MG63 (cell line): ENCODE measurements at regions not wholly inside any gene's neighbourhood (a gene's known extent, or its start where the extent isn't known, plus 50 kb on each side); places are given as distances from the start of the nearest gene placed in this dataset.

ENCODE experiments used
- DNase-seq: peaks from one replicate; pipeline ENCODE4 v3.0.0-alpha.2; 2020
- H3K27me3 ChIP-seq: fragments of 250-450 bp; sonication (Bioruptor Pico); 2 replicates; pipeline ENCODE4 v1.5.1; 2020; ENCODE audit warnings: mild to moderate bottlenecking, moderate library complexity
- H3K36me3 ChIP-seq: fragments of 250-450 bp; sonication (Bioruptor Pico); 2 replicates; pipeline ENCODE4 v1.5.1; 2020; ENCODE audit warnings: mild to moderate bottlenecking, moderate library complexity
- H3K4me3 ChIP-seq: fragments of 250-450 bp; sonication (Bioruptor Pico); 2 replicates; pipeline ENCODE4 v1.5.1; 2020; ENCODE audit warnings: mild to moderate bottlenecking, moderate library complexity
- H3K9me3 ChIP-seq: fragments of 250-450 bp; sonication (Bioruptor Pico); 2 replicates; pipeline ENCODE4 v1.5.1; 2020; ENCODE audit warnings: mild to moderate bottlenecking, moderate library complexity

- Histone ChIP-seq H3K4me3 (peak overlapping the region; percentile 76), H3K36me3 (peaks cover 3% of the 10 kb centered on the region; the same call in 1 of the 2 replicates), H3K9me3 (no peaks in the 10 kb centered on the region), H3K27me3 (no peaks in the 10 kb centered on the region)
- DNase-seq = peak; percentile 98
These were observed 106.6 kb upstream of the HNRNPU start for GRCh38 chr1:244970744-244971551.

GRCh38 chr1:244970236-244970743 is 105.9 kb upstream of the HNRNPU start:
- peak; percentile 86 for DNase-seq
- Histone ChIP-seq H3K27me3 (no peaks in the 10 kb centered on the region), H3K4me3 (peak overlapping the region; percentile 76), H3K36me3 (peaks cover 3% of the 10 kb centered on the region; the same call in 1 of the 2 replicates), H3K9me3 (no peaks in the 10 kb centered on the region)

DNA sequence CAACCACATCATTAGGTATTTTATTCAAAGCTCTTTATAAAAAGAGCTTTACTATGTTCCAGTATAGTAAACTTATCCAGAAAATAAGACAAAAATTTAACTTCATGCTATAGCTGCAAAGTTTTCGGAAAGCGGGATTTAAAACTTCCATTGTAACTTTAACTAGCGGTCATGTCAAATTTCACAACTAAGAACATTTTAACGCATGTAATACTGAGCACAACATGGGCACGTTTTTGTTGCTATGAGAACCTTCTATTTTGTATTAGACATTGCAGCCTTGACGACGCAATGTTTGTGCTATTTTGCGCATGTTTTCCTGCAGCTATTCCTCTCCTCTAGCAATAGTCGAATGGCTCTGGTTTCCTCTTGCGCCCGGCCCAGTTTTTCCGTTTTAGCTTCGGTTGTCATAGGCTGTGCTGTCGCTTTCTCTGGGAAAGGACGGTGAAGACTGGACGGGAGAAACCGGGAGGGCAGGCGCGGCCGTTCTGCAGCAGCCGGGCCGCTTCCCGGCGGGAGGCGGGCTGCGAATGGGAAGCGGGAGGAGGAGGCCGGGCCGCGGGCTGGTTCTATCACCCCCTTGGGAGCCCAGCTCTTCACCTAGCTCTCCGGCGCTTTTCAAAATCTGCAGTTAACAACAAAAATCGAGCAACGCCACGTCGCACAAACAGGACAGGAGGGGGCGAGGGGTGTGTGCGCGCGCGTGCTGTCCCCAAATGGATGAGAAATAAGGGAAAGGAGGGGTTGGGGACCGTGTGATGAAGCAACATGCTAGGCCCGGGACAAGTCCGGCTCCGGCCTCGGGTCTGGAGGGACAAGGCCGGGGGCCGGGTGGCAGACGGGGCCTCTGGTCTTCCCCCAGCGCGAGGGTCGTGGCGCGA is 105.3 kb upstream of the HNRNPU start:
- Histone ChIP-seq H3K4me3 (peak overlapping the region; percentile 76), H3K27me3 (no peaks in the 10 kb centered on the region), H3K9me3 (no peaks in the 10 kb centered on the region), H3K36me3 (no peaks in the 10 kb centered on the region)
- peak; percentile 80 for DNase-seq

DNA sequence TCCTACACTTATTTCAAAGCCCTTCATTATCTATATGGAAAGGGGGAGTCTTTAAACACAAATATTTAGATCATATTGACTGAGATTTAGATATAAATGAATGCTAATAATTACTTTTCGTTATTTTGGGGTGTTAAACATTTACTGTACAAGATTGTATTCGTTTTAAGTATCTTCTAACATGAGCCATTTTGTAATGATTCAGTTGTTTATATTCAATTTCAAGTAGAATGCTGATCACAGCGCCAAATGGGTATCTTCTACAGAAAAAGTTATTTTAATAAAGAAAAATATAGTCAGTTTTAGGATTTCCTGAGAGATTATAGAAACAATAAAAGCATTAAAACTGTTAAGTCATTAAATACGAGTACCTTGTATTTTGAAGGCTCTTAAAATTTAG is 104.5 kb upstream of the HNRNPU start:
- no peaks in the 10 kb centered on the region for H3K9me3 ChIP-seq
- DNase-seq = no peak

GRCh38 chr1:244968471-244968871 is 104.1 kb upstream of the HNRNPU start:
- H3K27me3 ChIP-seq = no peaks in the 10 kb centered on the region
- no peaks in the 10 kb centered on the region for H3K36me3 ChIP-seq
- DNase-seq = no peak
- no peaks in the 10 kb centered on the region for H3K9me3 ChIP-seq
- no peak overlapping the region for H3K4me3 ChIP-seq

More for the DNA sequence above, 104.5 kb upstream of the HNRNPU start:
- no peaks in the 10 kb centered on the region for H3K27me3 ChIP-seq
- no peaks in the 10 kb centered on the region for H3K36me3 ChIP-seq
- peak overlapping the region; percentile 76 for H3K4me3 ChIP-seq

DNA sequence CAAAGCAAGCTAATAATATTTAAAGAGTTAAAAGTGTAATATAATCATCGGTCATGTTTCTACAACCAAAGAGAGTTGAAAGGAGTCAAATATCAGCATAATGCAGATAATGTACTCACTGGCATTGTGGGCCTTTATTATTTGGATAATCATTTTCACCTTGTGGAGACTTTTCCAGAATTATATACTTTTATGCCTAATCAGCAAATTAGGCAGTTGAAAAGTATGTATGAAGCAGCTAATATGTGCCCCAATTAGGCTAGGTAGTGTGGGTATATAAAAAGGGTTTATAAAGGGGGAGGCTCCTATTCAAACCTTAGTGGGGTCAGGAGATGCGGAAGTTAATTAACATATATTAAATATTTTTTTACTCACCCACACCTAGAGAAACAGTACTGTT is 102.8 kb upstream of the HNRNPU start:
- H3K27me3 ChIP-seq = no peaks in the 10 kb centered on the region
- DNase-seq = no peak
- H3K9me3 ChIP-seq = no peaks in the 10 kb centered on the region
- no peaks in the 10 kb centered on the region for H3K36me3 ChIP-seq
- H3K4me3 ChIP-seq = no peak overlapping the region

DNA sequence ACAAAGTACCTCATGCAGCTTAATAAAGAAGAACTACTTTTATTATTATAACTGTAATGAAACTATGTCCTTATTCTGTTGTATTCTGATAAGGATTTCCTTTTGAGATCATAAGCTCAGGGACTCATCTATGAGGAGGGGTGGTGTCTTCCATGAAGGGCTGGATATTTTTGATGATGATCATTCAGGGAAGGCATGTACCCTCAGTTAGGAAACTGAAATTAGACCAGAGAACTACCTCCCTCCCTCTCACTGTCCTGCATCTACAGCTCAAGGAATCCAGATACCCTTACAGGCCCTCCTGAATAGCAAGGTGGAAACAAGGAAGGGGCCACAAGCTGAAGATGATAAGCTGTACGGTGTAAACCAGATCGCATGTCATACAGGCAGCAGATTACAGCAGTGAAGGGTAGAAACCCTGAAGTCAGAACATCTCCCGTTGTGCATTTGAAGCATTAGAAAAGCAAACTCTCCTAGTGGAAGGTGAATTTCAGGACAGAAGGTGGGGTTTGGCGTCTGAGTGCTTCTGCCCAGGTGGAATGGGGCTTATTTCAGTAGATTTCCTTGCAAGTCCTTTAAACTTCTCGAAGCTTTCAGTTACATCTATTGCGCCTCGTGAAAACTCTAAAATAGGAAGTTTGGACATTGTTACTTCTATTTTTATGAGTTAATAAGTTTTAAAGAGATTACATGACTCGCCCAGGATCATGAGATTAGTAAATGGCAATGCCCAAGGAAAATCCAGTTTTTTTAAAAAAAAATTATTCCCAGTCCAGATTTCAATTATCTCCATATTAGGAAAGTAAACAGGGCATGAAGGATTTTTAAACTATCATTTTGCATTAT is 101.1 kb upstream of the HNRNPU start:
- no peak overlapping the region for H3K4me3 ChIP-seq
- no peak for DNase-seq
- no peaks in the 10 kb centered on the region for H3K27me3 ChIP-seq
- H3K36me3 ChIP-seq = no peaks in the 10 kb centered on the region
- no peaks in the 10 kb centered on the region for H3K9me3 ChIP-seq

DNA sequence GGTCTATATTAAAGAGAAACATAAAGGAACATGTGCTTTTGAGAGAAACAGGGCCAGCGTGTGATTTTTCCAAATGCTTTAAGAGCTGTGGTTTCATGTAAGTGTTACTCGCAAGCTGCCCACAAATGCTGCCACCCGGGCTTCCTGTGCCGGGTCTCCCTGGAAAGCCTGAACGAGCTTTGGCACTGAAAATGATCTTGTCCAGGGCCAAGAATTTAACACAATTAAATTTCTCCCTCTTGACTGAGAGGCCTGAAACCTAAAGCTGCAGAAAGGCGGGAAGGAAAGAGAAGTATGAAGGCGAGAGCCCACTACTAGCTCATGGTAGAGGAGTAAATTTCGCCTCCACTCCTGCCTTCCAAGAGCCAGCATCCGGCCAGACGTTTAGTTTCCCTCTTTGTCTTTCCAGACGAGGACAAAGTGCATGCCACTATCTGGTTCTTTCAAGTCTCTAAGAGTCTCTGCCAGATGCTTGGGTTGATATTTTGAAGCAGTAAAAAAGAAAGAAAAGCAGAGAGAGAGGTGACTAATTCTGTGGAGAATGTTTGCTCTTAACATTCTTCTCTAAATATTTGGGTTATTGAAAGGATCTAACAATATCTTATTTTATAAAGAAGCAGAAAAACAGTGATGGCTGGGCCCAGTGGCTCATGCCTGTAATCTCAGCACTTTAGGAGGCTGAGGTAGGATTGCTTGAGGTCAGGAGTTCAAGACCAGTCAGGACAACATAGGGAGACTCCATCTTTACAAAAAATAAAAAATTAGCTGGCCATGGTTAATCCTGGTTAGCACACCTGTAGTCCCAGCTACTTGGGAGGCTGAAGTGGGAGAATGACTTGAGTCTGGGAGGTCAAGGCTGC is 100.0 kb upstream of the HNRNPU start:
- no peaks in the 10 kb centered on the region for H3K9me3 ChIP-seq
- no peaks in the 10 kb centered on the region for H3K36me3 ChIP-seq
- no peak overlapping the region for H3K4me3 ChIP-seq
- DNase-seq = peak; percentile 71
- H3K27me3 ChIP-seq = no peaks in the 10 kb centered on the region

- no peaks in the 10 kb centered on the region for H3K9me3 ChIP-seq
- H3K27me3 ChIP-seq = no peaks in the 10 kb centered on the region
- no peaks in the 10 kb centered on the region for H3K36me3 ChIP-seq
- no peak for DNase-seq
- no peak overlapping the region for H3K4me3 ChIP-seq
These were observed 99.0 kb upstream of the HNRNPU start for GRCh38 chr1:244963231-244963826.

- Histone ChIP-seq H3K27me3 (no peaks in the 10 kb centered on the region), H3K9me3 (no peaks in the 10 kb centered on the region), H3K36me3 (no peaks in the 10 kb centered on the region), H3K4me3 (no peak overlapping the region)
- DNase-seq = no peak
These were observed 97.8 kb upstream of the HNRNPU start for GRCh38 chr1:244962130-244962529.

- Histone ChIP-seq H3K9me3 (no peaks in the 10 kb centered on the region), H3K4me3 (no peak overlapping the region), H3K36me3 (no peaks in the 10 kb centered on the region), H3K27me3 (no peaks in the 10 kb centered on the region)
- DNase-seq = no peak
These were observed 96.6 kb upstream of the HNRNPU start for GRCh38 chr1:244960904-244961303.

- H3K36me3 ChIP-seq = no peaks in the 10 kb centered on the region
- no peaks in the 10 kb centered on the region for H3K9me3 ChIP-seq
- H3K4me3 ChIP-seq = no peak overlapping the region
- no peak for DNase-seq
- no peaks in the 10 kb centered on the region for H3K27me3 ChIP-seq
These were observed 94.2 kb upstream of the HNRNPU start for GRCh38 chr1:244958593-244958992.

GRCh38 chr1:244957525-244957924 is 93.2 kb upstream of the HNRNPU start:
- no peak overlapping the region for H3K4me3 ChIP-seq
- DNase-seq = no peak
- H3K27me3 ChIP-seq = no peaks in the 10 kb centered on the region
- H3K9me3 ChIP-seq = no peaks in the 10 kb centered on the region
- no peaks in the 10 kb centered on the region for H3K36me3 ChIP-seq

GRCh38 chr1:244957122-244957521 is 92.8 kb upstream of the HNRNPU start:
- no peak for DNase-seq
- H3K27me3 ChIP-seq = no peaks in the 10 kb centered on the region
- no peak overlapping the region for H3K4me3 ChIP-seq
- no peaks in the 10 kb centered on the region for H3K36me3 ChIP-seq
- H3K9me3 ChIP-seq = no peaks in the 10 kb centered on the region

- Histone ChIP-seq H3K27me3 (no peaks in the 10 kb centered on the region), H3K4me3 (no peak overlapping the region), H3K36me3 (no peaks in the 10 kb centered on the region), H3K9me3 (no peaks in the 10 kb centered on the region)
- no peak for DNase-seq
These were observed 91.3 kb upstream of the HNRNPU start for GRCh38 chr1:244955661-244956060.
